HL-60/S4 (cell line): ENCODE measurements at regions not wholly inside any gene's neighbourhood (a gene's known extent, or its start where the extent isn't known, plus 50 kb on each side); places are given as distances from the start of the nearest gene placed in this dataset.

ENCODE experiments used
- in situ Hi-C: fragments of 300-500 bp; cut with MboI; formaldehyde crosslinking; loops from 2 replicates; pipeline ENCODE4 v1.14.3; 2022; ENCODE audit warnings: low sequenced_read_pairs

DNA sequence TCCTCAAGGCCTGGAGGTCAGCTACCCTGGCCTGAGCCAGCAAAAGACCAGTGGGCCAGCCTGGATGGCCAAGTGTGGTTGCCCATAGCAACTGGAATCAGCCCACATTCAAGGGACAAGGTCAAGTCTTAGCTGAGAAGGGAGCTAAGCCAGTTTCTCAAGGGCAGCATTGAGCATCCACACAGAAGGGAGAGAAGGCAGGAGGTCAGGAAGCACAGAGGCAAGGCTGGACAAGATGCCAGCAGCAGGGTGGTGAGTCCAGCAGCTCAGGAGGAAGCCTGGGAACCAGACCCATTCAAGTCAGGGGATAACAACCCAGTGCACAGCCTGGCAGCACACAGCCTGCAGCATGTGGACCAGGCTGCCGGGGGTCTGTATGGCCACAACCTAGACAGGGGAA lies 54.0 kb upstream of the ZMIZ1 start:
- in situ Hi-C loops: no loop called here

DNA sequence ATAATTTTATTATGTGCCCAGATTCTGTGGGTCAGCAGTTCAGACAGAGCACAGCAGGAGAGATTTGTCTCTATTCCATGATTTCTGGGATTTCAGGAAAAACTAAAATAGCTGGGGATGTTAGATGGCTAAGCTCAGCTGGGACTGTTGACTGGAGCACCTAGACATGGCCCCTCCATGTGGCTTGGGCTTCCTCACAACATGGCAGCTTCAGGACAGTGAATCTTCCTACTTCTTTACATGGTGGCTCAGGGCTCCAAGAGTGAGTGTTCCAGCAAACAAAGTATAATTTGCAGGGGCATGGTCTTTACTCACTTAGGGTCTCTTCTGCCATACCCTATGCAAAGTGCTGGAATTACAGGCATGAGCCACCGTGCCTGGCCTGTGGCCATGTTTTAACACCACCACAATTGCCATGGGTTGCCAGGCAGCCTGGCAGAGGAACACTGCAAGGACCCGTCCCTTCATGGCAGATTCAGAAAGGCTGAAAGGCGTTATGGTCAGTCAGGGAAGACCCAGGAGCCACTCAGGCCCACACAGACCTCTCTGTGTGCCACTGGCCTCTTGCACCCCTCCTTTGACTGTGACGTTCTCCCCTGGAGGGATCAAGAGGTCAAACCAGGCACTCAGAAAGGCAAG lies 50.8 kb upstream of the ZMIZ1 start:
- in situ Hi-C loops: no loop called here

DNA sequence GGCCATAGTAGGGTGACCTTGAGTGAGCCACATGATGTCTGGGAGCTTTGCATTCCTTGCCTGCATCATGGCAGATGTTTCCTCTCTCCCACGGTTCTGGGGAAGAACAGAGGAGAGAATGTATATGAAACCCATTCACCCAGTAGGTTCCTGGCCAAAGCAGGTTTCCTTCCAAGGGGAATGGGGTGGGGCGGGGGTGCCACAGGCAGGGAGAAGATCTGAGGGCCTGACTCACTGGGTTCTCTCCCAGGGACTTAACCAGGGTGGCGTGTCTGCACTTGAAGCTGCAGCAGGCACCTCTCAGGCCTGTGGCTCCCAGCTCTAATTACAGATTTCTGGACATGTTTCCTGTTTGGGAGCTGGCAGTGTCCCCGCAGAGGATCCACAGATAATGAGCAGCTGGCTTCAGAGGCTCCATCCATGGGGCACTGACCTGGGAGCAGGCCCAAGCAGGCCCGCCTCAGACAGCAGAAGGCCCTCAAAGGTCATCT lies 50.2 kb upstream of the ZMIZ1 start:
- in situ Hi-C loops: no loop called here
